ENCODE measurements at regions not wholly inside any gene's neighbourhood (a gene's known extent, or its start where the extent isn't known, plus 50 kb on each side); places are given as distances from the start of the nearest gene placed in this dataset.

GRCh38 chr5:111585291-111585690 is 73.0 kb upstream of the STARD4 start:
- no peak for DNase-seq
- intact Hi-C loops (cut with DNase I, micrococcal nuclease): no loop called here
- ATAC-seq: no peak

GRCh38 chr5:111584651-111585050 is 72.3 kb upstream of the STARD4 start:
- DNase-seq (no peak), ATAC-seq (no peak)
- intact Hi-C loops (cut with DNase I, micrococcal nuclease): no loop called here

GRCh38 chr5:111583758-111584203 is 71.4 kb upstream of the STARD4 start:
- intact Hi-C loops (cut with DNase I, micrococcal nuclease): no loop called here
- ATAC-seq (no peak), DNase-seq (no peak)

DNA sequence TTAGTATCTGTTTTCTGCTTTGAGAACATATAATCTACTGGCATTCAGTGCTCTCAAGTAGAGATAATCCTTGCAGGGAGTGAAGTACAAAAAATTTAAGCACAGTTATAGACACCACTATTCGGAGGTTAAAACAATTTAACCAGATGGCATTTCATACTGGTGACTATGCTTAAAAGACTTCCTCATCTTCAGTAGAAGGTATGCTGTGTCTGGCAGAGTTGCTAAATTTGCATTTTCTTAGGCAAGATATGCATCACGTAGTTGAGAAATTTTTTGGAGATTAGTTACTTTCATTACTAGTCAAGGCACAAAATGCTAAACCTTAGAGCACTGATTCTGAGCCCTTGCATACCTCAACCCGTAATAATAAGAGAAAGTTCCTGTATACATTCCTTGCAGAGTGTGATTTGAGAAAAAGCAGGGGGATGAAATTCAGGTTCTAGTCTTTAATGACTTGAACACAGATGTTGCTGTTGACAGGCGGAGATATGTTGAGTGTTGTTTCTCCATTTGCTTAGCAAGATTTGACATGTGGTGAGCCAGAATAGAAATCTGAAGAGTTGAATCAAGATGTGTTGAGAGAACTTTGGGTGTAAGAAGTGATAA is 70.8 kb upstream of the STARD4 start:
- ATAC-seq (no peak), DNase-seq (no peak)
- intact Hi-C loops (cut with DNase I, micrococcal nuclease): no loop called here

DNA sequence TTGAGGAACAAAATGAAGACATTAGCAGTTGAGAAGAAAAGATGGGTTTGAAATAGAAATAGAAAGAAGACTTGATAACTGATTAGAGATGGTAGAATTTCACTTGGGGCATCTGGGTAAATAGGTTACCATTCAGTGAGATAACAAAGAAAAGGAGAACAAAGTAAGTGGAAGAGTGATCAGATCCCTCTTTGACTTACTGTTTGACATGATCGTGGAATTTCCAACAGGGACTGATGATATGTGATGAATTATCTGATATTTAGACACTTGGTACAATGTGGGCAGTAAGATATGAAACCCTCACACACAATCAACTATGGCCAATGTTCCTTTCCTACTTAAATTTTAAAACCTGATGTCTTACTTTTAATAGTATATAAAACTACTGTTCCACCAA is 70.1 kb upstream of the STARD4 start:
- intact Hi-C loops (cut with DNase I, micrococcal nuclease): no loop called here
- DNase-seq (no peak), ATAC-seq (no peak)

DNA sequence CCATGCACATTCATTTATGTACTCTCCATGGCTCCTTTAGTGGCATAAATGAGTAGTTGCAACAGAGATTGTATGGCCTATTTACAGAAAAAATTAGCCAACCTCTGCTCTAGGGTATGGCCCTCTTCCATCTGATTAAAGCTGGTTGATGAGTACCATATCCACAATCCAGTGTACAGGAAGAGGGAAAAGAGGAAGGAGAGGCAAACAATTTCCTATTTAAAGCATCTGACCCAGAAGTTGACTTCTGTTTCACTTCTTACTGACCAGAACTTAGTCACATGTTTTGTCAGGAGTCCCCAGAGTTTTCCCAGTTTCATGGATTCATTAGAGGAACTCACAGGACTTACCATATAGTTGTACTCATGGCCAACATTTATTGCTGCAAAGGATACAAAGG is 68.6 kb upstream of the STARD4 start:
- ATAC-seq: peak; percentile 30
- DNase-seq: no peak
- intact Hi-C loops (cut with DNase I, micrococcal nuclease): no loop called here

GRCh38 chr5:111574311-111574710 is 62.0 kb upstream of the STARD4 start:
- ATAC-seq: no peak
- intact Hi-C loops (cut with DNase I, micrococcal nuclease): no loop called here
- DNase-seq: no peak

DNA sequence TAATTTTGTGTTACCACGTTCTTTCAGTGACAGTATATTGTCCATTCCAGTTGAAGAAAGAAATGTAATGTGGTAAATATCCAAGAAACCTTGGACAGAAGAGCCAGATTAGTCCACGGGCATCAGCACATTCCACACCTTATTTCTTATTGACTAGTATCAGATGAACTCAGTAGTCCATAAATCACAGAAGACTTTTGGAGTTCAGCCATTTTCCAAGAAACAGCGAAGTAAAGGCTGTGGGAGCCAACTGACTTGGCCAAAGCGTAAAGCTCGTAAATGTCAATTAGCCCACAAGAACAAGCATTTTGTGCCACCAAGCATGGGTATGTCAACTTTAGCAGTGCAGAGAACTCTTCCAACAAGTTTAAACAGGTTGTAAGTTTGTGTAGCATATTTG is 60.2 kb upstream of the STARD4 start:
- intact Hi-C loops (cut with DNase I, micrococcal nuclease): no loop called here
- ATAC-seq (no peak), DNase-seq (no peak)

DNA sequence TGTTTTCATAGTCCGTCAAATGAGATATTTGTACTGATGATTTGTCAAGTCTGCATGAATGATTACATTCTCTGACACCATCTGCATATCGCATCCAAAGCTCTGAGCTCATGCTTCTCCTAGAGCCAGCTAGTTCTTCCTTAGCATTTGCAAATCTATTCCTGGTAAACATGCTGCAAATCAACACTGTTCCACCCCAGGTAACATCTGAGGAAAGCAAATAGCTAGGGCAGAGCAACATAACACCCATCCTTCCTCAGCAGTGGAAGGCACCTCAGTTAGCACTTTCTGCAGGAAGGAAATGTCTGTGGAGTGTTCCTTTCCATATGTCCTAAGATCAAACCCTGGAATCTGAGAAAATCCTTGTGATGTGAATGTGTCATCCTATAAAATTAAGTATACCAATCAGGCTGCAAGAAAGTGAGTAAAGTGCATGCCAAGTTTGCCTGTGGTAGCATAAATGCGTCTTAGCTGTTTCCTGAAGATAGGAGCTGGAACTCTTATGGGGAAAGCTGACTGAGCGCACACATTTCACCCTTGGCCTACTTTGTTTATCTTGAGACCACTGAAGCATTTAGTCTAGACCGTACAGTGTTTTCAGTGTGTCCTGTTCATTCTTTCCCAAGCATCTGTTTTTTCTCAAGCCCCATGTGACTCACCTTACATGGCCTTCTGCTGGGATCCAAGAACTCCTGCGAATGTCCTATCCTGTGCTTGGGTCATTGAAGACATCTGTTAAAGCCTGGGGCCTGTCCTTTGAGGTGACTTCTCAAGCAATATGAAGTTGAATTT is 50.9 kb upstream of the STARD4 start:
- ATAC-seq (no peak), DNase-seq (no peak)
- intact Hi-C loops (cut with DNase I, micrococcal nuclease): no loop called here

DNA sequence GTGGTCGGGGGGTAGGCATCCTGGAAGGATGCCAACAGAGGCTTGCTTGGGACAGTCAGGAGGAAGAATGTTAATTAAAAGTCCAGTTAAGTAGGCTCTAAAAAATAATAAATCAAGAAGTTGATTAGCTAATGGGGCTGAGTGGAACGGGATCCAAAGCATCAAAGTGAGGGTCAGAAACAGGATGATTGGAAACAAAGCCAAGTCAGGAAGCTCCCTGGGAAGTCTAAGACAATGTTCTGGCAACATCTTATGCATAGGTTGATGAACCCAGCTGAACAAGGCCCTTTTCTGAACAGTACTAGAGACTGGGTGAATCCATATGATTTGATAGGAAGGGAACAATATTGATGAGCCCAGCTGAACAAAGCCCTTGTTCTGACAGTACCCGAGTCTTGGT is 50.2 kb upstream of the STARD4 start:
- intact Hi-C loops (cut with DNase I, micrococcal nuclease): no loop called here
- DNase-seq: no peak
- no peak for ATAC-seq

Data from left colon (tissue), 2 donors.